HepG2 (cell line): ENCODE measurements at regions not wholly inside any gene's neighbourhood (a gene's known extent, or its start where the extent isn't known, plus 50 kb on each side); places are given as distances from the start of the nearest gene placed in this dataset.

ENCODE experiments used
- CCAR2 ChIP-seq: fragments of 200-400 bp; formaldehyde crosslinking; optimal IDR thresholded peaks from 2 replicates; pipeline ENCODE3; 2018; ENCODE audit warnings: low read depth, mild to moderate bottlenecking, low read length, moderate library complexity
- KLF6 ChIP-seq: IDR thresholded peaks from 2 replicates; pipeline ENCODE4 v1.8.0; 2016; ENCODE audit warnings: missing biosample characterization, missing genetic modification reagents
- SAP130 ChIP-seq: IDR thresholded peaks from 2 replicates; pipeline ENCODE4 v1.6.1; 2016; ENCODE audit warnings: low read depth
- TGIF2 ChIP-seq: IDR thresholded peaks from 2 replicates; pipeline ENCODE4 v1.6.1; 2016; ENCODE audit warnings: control low read depth, missing compliant biosample characterization
- U2AF1 ChIP-seq: fragments of 200-400 bp; formaldehyde crosslinking; optimal IDR thresholded peaks from 2 replicates; pipeline ENCODE3; 2017; ENCODE audit warnings: mild to moderate bottlenecking, low read depth, low read length
- ZNF850 ChIP-seq: sonication (generic); formaldehyde crosslinking; conservative IDR thresholded peaks from 2 replicates; pipeline ENCODE4 v1.9.0; 2021; ENCODE audit warnings: mild to moderate bottlenecking, missing genetic modification reagents
- TF ChIP-seq, protein P1 (sequence below): sonication (generic); formaldehyde crosslinking; IDR thresholded peaks from 2 replicates; pipeline ENCODE4 v1.4.0; 2020; ENCODE audit warnings: missing genetic modification reagents
- TF ChIP-seq, protein P2 (sequence below): sonication (generic); formaldehyde crosslinking; IDR thresholded peaks from 2 replicates; pipeline ENCODE4 v1.4.0; 2020; ENCODE audit warnings: missing genetic modification reagents
- TF ChIP-seq, protein P3 (sequence below): sonication (generic); formaldehyde crosslinking; IDR thresholded peaks from 2 replicates; pipeline ENCODE4 v1.8.0; 2022; ENCODE audit warnings: low read depth, missing genetic modification reagents
- TF ChIP-seq, protein P4 (sequence below): sonication (generic); formaldehyde crosslinking; IDR thresholded peaks from 2 replicates; pipeline ENCODE4 v1.4.0; 2020; ENCODE audit warnings: missing genetic modification reagents
- TF ChIP-seq, protein P5 (sequence below): IDR thresholded peaks from 2 replicates; pipeline ENCODE4 v1.6.1; 2018; ENCODE audit warnings: missing genetic modification reagents
- TF ChIP-seq, protein P6 (sequence below): sonication (generic); formaldehyde crosslinking; IDR thresholded peaks from 2 replicates; pipeline ENCODE4 v1.4.0; 2020; ENCODE audit warnings: mild to moderate bottlenecking, missing genetic modification reagents
- TF ChIP-seq, protein P7 (sequence below): sonication (generic); formaldehyde crosslinking; IDR thresholded peaks from 2 replicates; pipeline ENCODE4 v1.4.0; 2020; ENCODE audit warnings: mild to moderate bottlenecking, missing genetic modification reagents

DNA sequence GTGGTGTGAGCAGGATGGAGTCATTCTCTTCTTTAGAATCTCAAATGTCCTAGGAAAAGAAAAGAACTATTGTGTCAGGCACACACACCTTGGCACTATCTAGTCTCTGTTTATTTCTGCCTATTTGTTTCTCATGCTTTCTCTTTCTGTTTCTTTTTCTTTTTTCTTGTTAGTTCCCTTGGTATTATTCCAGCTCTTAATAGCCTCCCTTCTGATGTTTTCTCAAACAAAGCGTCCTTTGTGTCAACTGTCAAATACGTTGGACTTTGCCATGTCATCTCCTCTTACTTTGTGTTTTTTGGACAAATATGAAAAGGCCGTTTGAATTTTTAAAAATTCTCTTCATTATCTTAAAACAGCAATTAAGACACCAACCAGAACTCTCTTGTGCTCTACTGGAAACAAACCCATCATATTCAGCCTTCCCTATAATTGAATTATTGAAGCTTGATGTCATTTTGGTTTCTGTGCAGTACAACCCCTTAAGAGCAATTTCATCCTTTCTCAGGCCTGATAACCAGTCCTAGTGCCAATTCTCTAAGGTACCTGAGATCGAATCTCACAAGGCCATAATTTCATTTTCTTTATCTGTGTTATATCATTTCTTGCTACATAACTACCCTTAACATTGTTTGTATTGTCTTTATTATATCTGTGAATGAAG, 497.8 kb upstream of the NRP1 start (continued):
- TF ChIP-seq, protein P1, sequence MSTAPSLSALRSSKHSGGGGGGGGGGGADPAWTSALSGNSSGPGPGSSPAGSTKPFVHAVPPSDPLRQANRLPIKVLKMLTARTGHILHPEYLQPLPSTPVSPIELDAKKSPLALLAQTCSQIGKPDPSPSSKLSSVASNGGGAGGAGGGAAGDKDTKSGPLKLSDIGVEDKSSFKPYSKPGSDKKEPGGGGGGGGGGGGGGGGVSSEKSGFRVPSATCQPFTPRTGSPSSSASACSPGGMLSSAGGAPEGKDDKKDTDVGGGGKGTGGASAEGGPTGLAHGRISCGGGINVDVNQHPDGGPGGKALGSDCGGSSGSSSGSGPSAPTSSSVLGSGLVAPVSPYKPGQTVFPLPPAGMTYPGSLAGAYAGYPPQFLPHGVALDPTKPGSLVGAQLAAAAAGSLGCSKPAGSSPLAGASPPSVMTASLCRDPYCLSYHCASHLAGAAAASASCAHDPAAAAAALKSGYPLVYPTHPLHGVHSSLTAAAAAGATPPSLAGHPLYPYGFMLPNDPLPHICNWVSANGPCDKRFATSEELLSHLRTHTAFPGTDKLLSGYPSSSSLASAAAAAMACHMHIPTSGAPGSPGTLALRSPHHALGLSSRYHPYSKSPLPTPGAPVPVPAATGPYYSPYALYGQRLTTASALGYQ (CRISPR knock-in tag): 0 out of 2 replicates have a peak, but pooled peaks have one; percentile 24
- TF ChIP-seq, protein P2, sequence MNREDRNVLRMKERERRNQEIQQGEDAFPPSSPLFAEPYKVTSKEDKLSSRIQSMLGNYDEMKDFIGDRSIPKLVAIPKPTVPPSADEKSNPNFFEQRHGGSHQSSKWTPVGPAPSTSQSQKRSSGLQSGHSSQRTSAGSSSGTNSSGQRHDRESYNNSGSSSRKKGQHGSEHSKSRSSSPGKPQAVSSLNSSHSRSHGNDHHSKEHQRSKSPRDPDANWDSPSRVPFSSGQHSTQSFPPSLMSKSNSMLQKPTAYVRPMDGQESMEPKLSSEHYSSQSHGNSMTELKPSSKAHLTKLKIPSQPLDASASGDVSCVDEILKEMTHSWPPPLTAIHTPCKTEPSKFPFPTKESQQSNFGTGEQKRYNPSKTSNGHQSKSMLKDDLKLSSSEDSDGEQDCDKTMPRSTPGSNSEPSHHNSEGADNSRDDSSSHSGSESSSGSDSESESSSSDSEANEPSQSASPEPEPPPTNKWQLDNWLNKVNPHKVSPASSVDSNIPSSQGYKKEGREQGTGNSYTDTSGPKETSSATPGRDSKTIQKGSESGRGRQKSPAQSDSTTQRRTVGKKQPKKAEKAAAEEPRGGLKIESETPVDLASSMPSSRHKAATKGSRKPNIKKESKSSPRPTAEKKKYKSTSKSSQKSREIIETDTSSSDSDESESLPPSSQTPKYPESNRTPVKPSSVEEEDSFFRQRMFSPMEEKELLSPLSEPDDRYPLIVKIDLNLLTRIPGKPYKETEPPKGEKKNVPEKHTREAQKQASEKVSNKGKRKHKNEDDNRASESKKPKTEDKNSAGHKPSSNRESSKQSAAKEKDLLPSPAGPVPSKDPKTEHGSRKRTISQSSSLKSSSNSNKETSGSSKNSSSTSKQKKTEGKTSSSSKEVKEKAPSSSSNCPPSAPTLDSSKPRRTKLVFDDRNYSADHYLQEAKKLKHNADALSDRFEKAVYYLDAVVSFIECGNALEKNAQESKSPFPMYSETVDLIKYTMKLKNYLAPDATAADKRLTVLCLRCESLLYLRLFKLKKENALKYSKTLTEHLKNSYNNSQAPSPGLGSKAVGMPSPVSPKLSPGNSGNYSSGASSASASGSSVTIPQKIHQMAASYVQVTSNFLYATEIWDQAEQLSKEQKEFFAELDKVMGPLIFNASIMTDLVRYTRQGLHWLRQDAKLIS (CRISPR knock-in tag): no peak
- TF ChIP-seq KLF6 (CRISPR knock-in tag): no peak
- TF ChIP-seq, protein P3, sequence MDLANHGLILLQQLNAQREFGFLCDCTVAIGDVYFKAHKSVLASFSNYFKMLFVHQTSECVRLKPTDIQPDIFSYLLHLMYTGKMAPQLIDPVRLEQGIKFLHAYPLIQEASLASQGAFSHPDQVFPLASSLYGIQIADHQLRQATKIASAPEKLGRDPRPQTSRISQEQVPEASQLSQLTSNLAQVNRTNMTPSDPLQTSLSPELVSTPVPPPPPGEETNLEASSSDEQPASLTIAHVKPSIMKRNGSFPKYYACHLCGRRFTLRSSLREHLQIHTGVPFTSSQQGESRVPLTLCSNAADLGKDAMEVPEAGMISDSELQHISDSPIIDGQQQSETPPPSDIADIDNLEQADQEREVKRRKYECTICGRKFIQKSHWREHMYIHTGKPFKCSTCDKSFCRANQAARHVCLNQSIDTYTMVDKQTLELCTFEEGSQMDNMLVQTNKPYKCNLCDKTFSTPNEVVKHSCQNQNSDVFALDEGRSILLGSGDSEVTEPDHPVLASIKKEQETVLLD (CRISPR knock-in tag): no peak
- TF ChIP-seq SAP130 (CRISPR knock-in tag): peak; percentile 30; the same call in 1 of the 2 replicates
- TF ChIP-seq, protein P4, sequence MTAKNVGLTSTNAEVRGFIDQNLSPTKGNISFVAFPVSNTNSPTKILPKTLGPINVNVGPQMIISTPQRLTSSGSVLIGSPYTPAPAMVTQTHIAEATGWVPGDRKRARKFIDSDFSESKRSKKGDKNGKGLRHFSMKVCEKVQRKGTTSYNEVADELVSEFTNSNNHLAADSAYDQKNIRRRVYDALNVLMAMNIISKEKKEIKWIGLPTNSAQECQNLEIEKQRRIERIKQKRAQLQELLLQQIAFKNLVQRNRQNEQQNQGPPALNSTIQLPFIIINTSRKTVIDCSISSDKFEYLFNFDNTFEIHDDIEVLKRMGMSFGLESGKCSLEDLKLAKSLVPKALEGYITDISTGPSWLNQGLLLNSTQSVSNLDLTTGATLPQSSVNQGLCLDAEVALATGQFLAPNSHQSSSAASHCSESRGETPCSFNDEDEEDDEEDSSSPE (CRISPR knock-in tag): no peak
- TF ChIP-seq, protein P5, sequence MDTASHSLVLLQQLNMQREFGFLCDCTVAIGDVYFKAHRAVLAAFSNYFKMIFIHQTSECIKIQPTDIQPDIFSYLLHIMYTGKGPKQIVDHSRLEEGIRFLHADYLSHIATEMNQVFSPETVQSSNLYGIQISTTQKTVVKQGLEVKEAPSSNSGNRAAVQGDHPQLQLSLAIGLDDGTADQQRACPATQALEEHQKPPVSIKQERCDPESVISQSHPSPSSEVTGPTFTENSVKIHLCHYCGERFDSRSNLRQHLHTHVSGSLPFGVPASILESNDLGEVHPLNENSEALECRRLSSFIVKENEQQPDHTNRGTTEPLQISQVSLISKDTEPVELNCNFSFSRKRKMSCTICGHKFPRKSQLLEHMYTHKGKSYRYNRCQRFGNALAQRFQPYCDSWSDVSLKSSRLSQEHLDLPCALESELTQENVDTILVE (CRISPR knock-in tag): no peak
- TF ChIP-seq, protein P6, sequence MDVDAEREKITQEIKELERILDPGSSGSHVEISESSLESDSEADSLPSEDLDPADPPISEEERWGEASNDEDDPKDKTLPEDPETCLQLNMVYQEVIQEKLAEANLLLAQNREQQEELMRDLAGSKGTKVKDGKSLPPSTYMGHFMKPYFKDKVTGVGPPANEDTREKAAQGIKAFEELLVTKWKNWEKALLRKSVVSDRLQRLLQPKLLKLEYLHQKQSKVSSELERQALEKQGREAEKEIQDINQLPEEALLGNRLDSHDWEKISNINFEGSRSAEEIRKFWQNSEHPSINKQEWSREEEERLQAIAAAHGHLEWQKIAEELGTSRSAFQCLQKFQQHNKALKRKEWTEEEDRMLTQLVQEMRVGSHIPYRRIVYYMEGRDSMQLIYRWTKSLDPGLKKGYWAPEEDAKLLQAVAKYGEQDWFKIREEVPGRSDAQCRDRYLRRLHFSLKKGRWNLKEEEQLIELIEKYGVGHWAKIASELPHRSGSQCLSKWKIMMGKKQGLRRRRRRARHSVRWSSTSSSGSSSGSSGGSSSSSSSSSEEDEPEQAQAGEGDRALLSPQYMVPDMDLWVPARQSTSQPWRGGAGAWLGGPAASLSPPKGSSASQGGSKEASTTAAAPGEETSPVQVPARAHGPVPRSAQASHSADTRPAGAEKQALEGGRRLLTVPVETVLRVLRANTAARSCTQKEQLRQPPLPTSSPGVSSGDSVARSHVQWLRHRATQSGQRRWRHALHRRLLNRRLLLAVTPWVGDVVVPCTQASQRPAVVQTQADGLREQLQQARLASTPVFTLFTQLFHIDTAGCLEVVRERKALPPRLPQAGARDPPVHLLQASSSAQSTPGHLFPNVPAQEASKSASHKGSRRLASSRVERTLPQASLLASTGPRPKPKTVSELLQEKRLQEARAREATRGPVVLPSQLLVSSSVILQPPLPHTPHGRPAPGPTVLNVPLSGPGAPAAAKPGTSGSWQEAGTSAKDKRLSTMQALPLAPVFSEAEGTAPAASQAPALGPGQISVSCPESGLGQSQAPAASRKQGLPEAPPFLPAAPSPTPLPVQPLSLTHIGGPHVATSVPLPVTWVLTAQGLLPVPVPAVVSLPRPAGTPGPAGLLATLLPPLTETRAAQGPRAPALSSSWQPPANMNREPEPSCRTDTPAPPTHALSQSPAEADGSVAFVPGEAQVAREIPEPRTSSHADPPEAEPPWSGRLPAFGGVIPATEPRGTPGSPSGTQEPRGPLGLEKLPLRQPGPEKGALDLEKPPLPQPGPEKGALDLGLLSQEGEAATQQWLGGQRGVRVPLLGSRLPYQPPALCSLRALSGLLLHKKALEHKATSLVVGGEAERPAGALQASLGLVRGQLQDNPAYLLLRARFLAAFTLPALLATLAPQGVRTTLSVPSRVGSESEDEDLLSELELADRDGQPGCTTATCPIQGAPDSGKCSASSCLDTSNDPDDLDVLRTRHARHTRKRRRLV (CRISPR knock-in tag): no peak
- TF ChIP-seq CCAR2: no peak
- TF ChIP-seq, protein P7, sequence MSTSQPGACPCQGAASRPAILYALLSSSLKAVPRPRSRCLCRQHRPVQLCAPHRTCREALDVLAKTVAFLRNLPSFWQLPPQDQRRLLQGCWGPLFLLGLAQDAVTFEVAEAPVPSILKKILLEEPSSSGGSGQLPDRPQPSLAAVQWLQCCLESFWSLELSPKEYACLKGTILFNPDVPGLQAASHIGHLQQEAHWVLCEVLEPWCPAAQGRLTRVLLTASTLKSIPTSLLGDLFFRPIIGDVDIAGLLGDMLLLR (CRISPR knock-in tag): no peak
- no peak for TF ChIP-seq ZNF850
- TF ChIP-seq U2AF1: no peak
- TF ChIP-seq TGIF2 (CRISPR knock-in tag): 0 out of 2 replicates have a peak, but pooled peaks have one; percentile 44
